AG09309 (cell line): ENCODE measurements at regions not wholly inside any gene's neighbourhood (a gene's known extent, or its start where the extent isn't known, plus 50 kb on each side); places are given as distances from the start of the nearest gene placed in this dataset.
A peak's percentile ranks its signal among the peaks of the same experiment; 100 is the strongest.

Experiments
- DNase-seq: peaks from one replicate; pipeline ENCODE4 v3.0.0-alpha.2; 2010; ENCODE audit warnings: low read depth
- H3K4me3 ChIP-seq: 2 replicates; pipeline ENCODE4 v1.5.1; 2011; ENCODE audit warnings: mild to moderate bottlenecking, low read depth, low read length, moderate library complexity; ENCODE audit not compliant: control insufficient read depth
- CTCF ChIP-seq: IDR thresholded peaks from 2 replicates; pipeline ENCODE4 v1.5.1; 2011; ENCODE audit warnings: mild to moderate bottlenecking, low read depth, low read length, inconsistent platforms; ENCODE audit not compliant: insufficient read depth, control insufficient read depth; ENCODE audit errors: missing control alignments

GRCh38 chr5:143879646-143880045 lies 67.7 kb downstream of the HMHB1 start:
- TF ChIP-seq CTCF: no peak
- H3K4me3 ChIP-seq: no peak overlapping the region
- DNase-seq: no peak

- DNase-seq: no peak
- TF ChIP-seq CTCF: no peak
- no peak overlapping the region for H3K4me3 ChIP-seq
These were observed 68.2 kb downstream of the HMHB1 start for GRCh38 chr5:143880178-143880577.

- no peak for TF ChIP-seq CTCF
- DNase-seq: peak; percentile 31
- no peak overlapping the region for H3K4me3 ChIP-seq
These were observed 70.6 kb downstream of the HMHB1 start for GRCh38 chr5:143882520-143882919.

- TF ChIP-seq CTCF: no peak
- DNase-seq: no peak
- no peak overlapping the region for H3K4me3 ChIP-seq
These were observed 74.1 kb downstream of the HMHB1 start for GRCh38 chr5:143886096-143886495.

- peak; percentile 51 for DNase-seq
These were observed 75.0 kb downstream of the HMHB1 start for GRCh38 chr5:143886651-143887638.

More at GRCh38 chr5:143886651-143887638, 75.0 kb downstream of the HMHB1 start:
- no peak for TF ChIP-seq CTCF
- no peak overlapping the region for H3K4me3 ChIP-seq
